Prostate gland (tissue), 2 donors: ENCODE measurements at regions not wholly inside any gene's neighbourhood (a gene's known extent, or its start where the extent isn't known, plus 50 kb on each side); places are given as distances from the start of the nearest gene placed in this dataset.
A peak's percentile ranks its signal among the peaks of the same experiment; 100 is the strongest.
"Not testable (repeated sequence)": the region's sequence is repeated elsewhere in the genome, so short reads cannot be mapped to it uniquely, and the experiment has no call there.

Source experiments
- DNase-seq: peaks from one replicate; pipeline ENCODE4 v3.0.0-alpha.2; 2019; ENCODE audit warnings: low spot score
- H3K27ac ChIP-seq, 2 donors: fragments of 200-600 bp; sonication (generic); 2 replicates each; pipeline ENCODE4 v1.5.1; 2017 to 2019
- H3K27me3 ChIP-seq: fragments of 200-600 bp; sonication (generic); replicated peaks from 2 replicates; pipeline ENCODE4 v1.5.1; 2019; ENCODE audit not compliant: insufficient read depth
- H3K36me3 ChIP-seq, 2 donors: fragments of 200-600 bp; sonication (generic); 1 replicate in 1 of 2; 2 replicates in 1 of 2; pipeline versions ENCODE4 v1.5.1 to v1.8.1; 2017 to 2019
- H3K4me1 ChIP-seq: fragments of 200-600 bp; sonication (generic); replicated peaks from 2 replicates; pipeline ENCODE4 v1.5.1; 2019
- H3K4me3 ChIP-seq, 2 donors: fragments of 200-600 bp; sonication (generic); 2 replicates each; pipeline ENCODE4 v1.5.1; 2017 to 2019
- H3K9me3 ChIP-seq: fragments of 200-600 bp; sonication (generic); 2 replicates; pipeline ENCODE4 v1.5.1; 2017
- POLR2A ChIP-seq: fragments of 450-650 bp; IDR thresholded peaks from one replicate; pipeline ENCODE4 v1.6.1; 2016; ENCODE audit warnings: antibody characterized with exemption, mild to moderate bottlenecking
- POLR2AphosphoS5 ChIP-seq: sonication (generic); formaldehyde crosslinking; IDR thresholded peaks from one replicate; pipeline ENCODE4 v1.6.1; 2017; ENCODE audit warnings: antibody characterized with exemption
- WGBS: methylation state at CpG from one replicate; pipeline ENCODE4 v1.1.5; 2018; 5-methylcytosine and 5-hydroxymethylcytosine counted together
- intact Hi-C: fragments of 100-400 bp; cut with DNase I; formaldehyde crosslinking; loops from one replicate; pipeline ENCODE4 v1.14.2; 2022
- TF ChIP-seq, protein P1 (sequence below), 4 experiments: fragments of 200-600 bp in 2 of 4; fragments of 450-650 bp in 2 of 4; sonication (generic) in 2 of 4; IDR thresholded peaks; 1 replicate in 3 of 4; 2 replicates in 1 of 4; pipeline ENCODE4 v1.5.1; 2016 to 2019; ENCODE audit warnings: antibody characterized with exemption in 4 of 4, mild to moderate bottlenecking in 2 of 4, moderate library complexity in 2 of 4

DNA sequence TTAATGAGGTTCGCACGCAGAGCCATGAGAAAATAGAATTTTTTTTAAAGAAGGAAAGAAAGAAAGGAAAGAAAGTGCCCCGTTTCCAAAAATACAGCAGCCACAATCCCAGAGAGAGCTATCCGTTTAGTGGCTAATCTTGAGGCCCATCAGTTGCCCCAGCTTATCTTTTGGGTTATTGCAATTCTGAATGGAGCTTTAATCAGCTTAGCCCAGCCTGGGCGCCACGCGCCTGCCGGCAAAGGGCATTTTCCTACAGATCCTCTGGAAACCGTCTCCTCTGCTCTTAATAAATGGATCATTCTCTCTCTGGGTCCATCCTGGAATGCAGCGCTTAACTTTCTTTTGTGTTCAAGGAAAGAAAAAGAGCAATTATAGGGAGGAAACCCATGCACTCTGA lies 413.3 kb downstream of the MAFB start:
- WGBS = 94% methylated on average over 10 of the region's 10 CpGs
- H3K27me3 ChIP-seq = no peaks in the 10 kb centered on the region
- no peaks in the 10 kb centered on the region for H3K4me1 ChIP-seq
- no peak overlapping the region for H3K27ac ChIP-seq
- H3K4me3 ChIP-seq = no peak overlapping the region
- TF ChIP-seq POLR2AphosphoS5 (no peak), POLR2A (no peak)
- TF ChIP-seq, protein P1, sequence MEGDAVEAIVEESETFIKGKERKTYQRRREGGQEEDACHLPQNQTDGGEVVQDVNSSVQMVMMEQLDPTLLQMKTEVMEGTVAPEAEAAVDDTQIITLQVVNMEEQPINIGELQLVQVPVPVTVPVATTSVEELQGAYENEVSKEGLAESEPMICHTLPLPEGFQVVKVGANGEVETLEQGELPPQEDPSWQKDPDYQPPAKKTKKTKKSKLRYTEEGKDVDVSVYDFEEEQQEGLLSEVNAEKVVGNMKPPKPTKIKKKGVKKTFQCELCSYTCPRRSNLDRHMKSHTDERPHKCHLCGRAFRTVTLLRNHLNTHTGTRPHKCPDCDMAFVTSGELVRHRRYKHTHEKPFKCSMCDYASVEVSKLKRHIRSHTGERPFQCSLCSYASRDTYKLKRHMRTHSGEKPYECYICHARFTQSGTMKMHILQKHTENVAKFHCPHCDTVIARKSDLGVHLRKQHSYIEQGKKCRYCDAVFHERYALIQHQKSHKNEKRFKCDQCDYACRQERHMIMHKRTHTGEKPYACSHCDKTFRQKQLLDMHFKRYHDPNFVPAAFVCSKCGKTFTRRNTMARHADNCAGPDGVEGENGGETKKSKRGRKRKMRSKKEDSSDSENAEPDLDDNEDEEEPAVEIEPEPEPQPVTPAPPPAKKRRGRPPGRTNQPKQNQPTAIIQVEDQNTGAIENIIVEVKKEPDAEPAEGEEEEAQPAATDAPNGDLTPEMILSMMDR (IDR thresholded peaks at IDR 0.05) = no peak
- no peak for DNase-seq
- no peaks in the 10 kb centered on the region for H3K9me3 ChIP-seq
- no peaks in the 10 kb centered on the region for H3K36me3 ChIP-seq
- intact Hi-C loops = no loop called here

DNA sequence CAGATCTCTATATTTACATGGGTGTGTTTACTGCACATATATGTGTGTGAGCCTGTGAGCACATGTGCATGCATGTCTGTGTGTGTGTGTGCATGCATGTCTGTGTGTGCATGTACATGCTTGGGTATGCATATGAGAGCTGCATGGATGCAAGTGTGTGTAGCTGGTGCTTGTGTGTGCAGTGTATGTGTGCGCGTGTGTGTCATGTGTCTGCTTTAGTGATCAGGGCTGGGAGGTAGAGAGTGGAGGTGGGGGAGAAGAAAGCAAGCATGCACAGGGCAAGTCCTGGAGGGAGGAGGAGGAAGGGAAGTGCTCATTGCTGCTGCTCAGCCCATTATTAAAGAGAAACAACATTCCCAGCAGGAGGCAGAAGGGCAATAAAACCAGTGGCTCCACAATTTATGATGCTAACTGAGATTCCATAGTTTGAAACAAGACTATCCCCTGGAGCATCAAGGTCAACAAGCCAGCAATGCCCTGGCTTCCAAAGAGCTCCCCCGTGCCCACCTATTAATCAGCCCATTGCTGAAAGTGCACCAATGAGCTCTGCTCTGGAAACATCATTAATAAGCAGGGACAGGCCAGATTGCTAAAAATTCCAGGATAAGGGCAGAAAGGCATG lies 414.0 kb downstream of the MAFB start:
- no peak overlapping the region for H3K27ac ChIP-seq
- 72% methylated on average over 3 of the region's 3 CpGs for WGBS
- intact Hi-C loops = no loop called here
- no peak overlapping the region for H3K4me3 ChIP-seq
- H3K4me1 ChIP-seq = no peaks in the 10 kb centered on the region
- H3K36me3 ChIP-seq = no peaks in the 10 kb centered on the region
- TF ChIP-seq, protein P1 (IDR thresholded peaks at IDR 0.05) = no peak
- TF ChIP-seq POLR2AphosphoS5 = no peak
- no peak for TF ChIP-seq POLR2A
- H3K9me3 ChIP-seq = no peaks in the 10 kb centered on the region
- no peak for DNase-seq
- no peaks in the 10 kb centered on the region for H3K27me3 ChIP-seq

DNA sequence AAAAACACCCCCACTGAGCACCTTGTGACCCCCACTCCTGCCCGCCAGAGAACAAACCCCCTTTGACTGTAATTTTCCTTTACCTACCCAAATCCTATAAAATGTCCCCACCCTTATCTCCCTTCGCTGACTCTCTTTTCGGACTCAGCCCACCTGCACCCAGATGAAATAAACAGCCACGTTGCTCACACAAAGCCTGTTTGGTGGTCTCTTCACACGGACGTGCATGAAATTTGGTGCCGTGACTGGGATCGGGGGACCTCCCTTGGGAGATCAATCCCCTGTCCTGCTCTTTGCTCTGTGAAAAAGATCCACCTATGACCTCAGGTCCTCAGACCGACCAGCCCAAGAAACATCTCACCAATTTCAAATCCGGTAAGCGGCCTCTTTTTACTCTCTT lies 419.8 kb downstream of the MAFB start:
- H3K9me3 ChIP-seq, H3K4me3 ChIP-seq, H3K4me1 ChIP-seq, H3K36me3 ChIP-seq, H3K27ac ChIP-seq, H3K27me3 ChIP-seq, DNase-seq: not testable (repeated sequence)
- 93% methylated on average over 11 of the region's 11 CpGs for WGBS
- intact Hi-C loops = loop anchor here (10.0 kb wide), 1 partner anchor 426 kb away; no protein-coding TSS in a partner anchor

DNA sequence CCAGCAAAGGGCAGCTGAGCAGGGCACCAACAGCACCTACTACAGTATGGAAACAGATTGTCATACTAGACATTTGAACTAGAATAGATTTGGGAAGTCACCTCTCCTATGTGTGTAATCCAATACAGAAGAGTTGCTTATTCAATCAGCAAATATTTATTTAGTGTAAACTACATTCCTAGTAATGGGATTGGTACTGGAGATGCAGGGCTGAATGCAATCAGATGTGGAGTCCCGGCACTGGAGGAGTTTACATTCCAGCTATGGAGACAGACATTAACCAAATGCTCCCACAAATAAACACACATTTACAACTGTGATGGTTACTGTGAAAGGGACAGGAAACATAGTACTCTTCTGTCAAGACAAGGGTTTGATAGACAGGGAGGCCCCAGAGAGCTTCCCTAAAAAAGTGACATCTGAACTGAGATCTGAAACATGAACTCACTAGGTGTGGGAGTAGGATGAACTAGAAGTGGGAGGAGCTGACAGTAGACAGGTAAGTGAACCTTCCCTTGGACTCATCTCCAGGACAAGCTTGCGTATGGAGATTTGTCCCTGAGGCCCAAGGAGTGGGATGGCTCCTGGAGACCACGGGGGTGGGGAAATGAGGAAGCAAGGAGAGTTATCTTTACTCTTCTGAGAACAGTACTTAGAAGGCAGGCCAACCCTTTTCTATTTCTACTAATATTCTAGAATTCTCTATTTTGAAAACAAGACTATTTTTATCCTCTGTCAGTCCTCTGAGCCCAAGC lies 420.5 kb downstream of the MAFB start:
- intact Hi-C loops = loop anchor here (10.0 kb wide), 1 partner anchor 426 kb away; no protein-coding TSS in a partner anchor
- DNase-seq = no peak

DNA sequence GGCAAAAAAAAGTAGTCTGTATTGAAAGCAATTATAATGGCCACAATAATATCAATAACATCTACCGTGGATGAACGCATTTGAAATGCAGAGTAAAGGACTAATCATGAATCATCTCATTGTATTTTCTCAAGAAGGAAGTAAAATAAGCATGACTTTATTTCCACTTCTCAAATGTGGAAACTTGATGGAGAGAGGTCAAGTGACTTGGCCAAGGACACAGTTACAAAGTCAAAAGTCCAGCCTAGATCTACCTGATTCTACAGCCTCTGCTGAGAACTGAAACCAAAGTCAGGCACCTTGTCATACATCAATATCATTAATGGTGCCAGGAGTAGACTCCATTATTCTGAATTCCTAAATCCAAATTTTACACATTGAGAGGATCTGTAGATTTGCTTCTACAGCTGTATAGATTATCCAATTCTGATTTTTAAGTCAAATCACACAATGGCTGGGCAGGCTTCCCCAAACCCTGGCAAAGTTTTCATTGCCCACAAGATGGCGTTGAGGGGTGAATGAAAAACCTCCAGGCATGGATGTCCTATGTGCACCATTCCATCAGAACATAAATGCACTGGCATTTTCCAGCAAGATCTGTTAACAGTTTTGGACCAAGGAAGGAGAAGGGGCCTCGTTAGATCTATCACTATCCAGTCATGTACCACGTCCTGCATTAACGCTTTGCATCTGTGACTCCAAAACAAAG lies 423.1 kb downstream of the MAFB start:
- H3K4me3 ChIP-seq = no peak overlapping the region
- no peaks in the 10 kb centered on the region for H3K27me3 ChIP-seq
- peak; percentile 38 for DNase-seq
- no peaks in the 10 kb centered on the region for H3K36me3 ChIP-seq
- H3K4me1 ChIP-seq = no peaks in the 10 kb centered on the region
- H3K27ac ChIP-seq = no peak overlapping the region
- TF ChIP-seq POLR2A (no peak), POLR2AphosphoS5 (peak; percentile 54)
- TF ChIP-seq, protein P1 (IDR thresholded peaks at IDR 0.05) = peak in 3 of 4 experiments; percentile 31 to 59 (median 54)
- intact Hi-C loops = loop anchor here (10.0 kb wide), 1 partner anchor 429 kb away; no protein-coding TSS in a partner anchor
- WGBS = 65% methylated on average over 6 of the region's 6 CpGs
- H3K9me3 ChIP-seq = no peaks in the 10 kb centered on the region

More for the DNA sequence above, 420.5 kb downstream of the MAFB start:
- Histone ChIP-seq H3K4me3 (no peak overlapping the region), H3K27me3 (no peaks in the 10 kb centered on the region), H3K27ac (no peak overlapping the region), H3K36me3 (no peaks in the 10 kb centered on the region), H3K4me1 (no peaks in the 10 kb centered on the region), H3K9me3 (no peaks in the 10 kb centered on the region)
- TF ChIP-seq POLR2A (no peak), POLR2AphosphoS5 (no peak)
- TF ChIP-seq, protein P1 (IDR thresholded peaks at IDR 0.05) = no peak
- WGBS = 74% methylated on average over 3 of the region's 3 CpGs
